WTC11 (cell line): ENCODE measurements at regions not wholly inside any gene's neighbourhood (a gene's known extent, or its start where the extent isn't known, plus 50 kb on each side); places are given as distances from the start of the nearest gene placed in this dataset.

Experiments
- ATAC-seq: fragments of 200-7000 bp; cut with Tn5 transposase; 2 replicates; pipeline ENCODE4 v1.10.0; 2021; ENCODE audit warnings: mild to moderate bottlenecking, moderate library complexity
- CTCF ChIA-PET: fragments of 300-600 bp; sonication (Branson Sonifier 250); formaldehyde crosslinking; loops from one replicate; lab custom pipeline; 2021; ENCODE audit warnings: antibody characterized with exemption; lab: Charles Lee
- POLR2A ChIA-PET: fragments of 350-600 bp; sonication (Branson Sonifier 250); formaldehyde crosslinking; loops from one replicate; lab custom pipeline; 2021; ENCODE audit warnings: antibody characterized with exemption; lab: Charles Lee
- DNase-seq: peaks from one replicate; pipeline ENCODE4 v3.0.0; 2021; ENCODE audit warnings: low spot score
- H3K27ac Mint-ChIP-seq: 2 replicates; pipeline ENCODE4 v1.8.0; 2021; ENCODE audit warnings: mixed read lengths
- H3K27me3 Mint-ChIP-seq: 2 replicates; pipeline ENCODE4 v1.8.0; 2021; ENCODE audit warnings: low read depth, mild to moderate bottlenecking, moderate library complexity, mixed read lengths
- H3K36me3 Mint-ChIP-seq: 2 replicates; pipeline ENCODE4 v1.8.0; 2021; ENCODE audit warnings: mixed read lengths
- H3K4me1 Mint-ChIP-seq: 2 replicates; pipeline ENCODE4 v1.8.0; 2022; ENCODE audit warnings: mixed read lengths
- H3K4me3 Mint-ChIP-seq: 2 replicates; pipeline ENCODE4 v1.8.0; 2021; ENCODE audit warnings: mild to moderate bottlenecking, moderate library complexity, mixed read lengths
- H3K9me3 Mint-ChIP-seq: 2 replicates; pipeline ENCODE4 v1.8.0; 2021; ENCODE audit warnings: mixed read lengths
- CBFB ChIP-seq: sonication (generic); formaldehyde crosslinking; IDR thresholded peaks from 2 replicates; pipeline ENCODE4 v1.8.1; 2022; ENCODE audit warnings: mild to moderate bottlenecking, low read depth, missing genetic modification reagents
- EMX1 ChIP-seq: fragments of 250-450 bp; sonication (Bioruptor Pico); IDR thresholded peaks from 2 replicates; pipeline ENCODE4 v1.8.0; 2021; ENCODE audit warnings: mild to moderate bottlenecking
- FOXK1 ChIP-seq: sonication (generic); formaldehyde crosslinking; IDR thresholded peaks from 2 replicates; pipeline ENCODE4 v1.8.0; 2022; ENCODE audit warnings: mild to moderate bottlenecking, moderate library complexity, missing genetic modification reagents
- JUN ChIP-seq: sonication (generic); formaldehyde crosslinking; IDR thresholded peaks from 2 replicates; pipeline ENCODE4 v1.8.0; 2023; ENCODE audit warnings: mild to moderate bottlenecking, missing genetic modification reagents
- RORB ChIP-seq: fragments of 250-450 bp; sonication (Bioruptor Pico); IDR thresholded peaks from 2 replicates; pipeline ENCODE4 v1.9.0; 2021; ENCODE audit warnings: mild to moderate bottlenecking
- SMAD4 ChIP-seq: sonication (generic); formaldehyde crosslinking; IDR thresholded peaks from 2 replicates; pipeline ENCODE4 v1.8.0; 2022; ENCODE audit warnings: mild to moderate bottlenecking, missing genetic modification reagents
- TCF7 ChIP-seq: sonication (generic); formaldehyde crosslinking; IDR thresholded peaks from 2 replicates; pipeline ENCODE4 v1.8.0; 2022; ENCODE audit warnings: mild to moderate bottlenecking, low read depth, missing genetic modification reagents, moderate library complexity
- TP53 ChIP-seq: sonication (generic); formaldehyde crosslinking; IDR thresholded peaks from 2 replicates; pipeline ENCODE4 v1.8.1; 2023; ENCODE audit warnings: mild to moderate bottlenecking, missing genetic modification reagents
- ZNF396 ChIP-seq: fragments of 250-450 bp; sonication (Bioruptor Pico); IDR thresholded peaks from 2 replicates; pipeline ENCODE4 v1.8.0; 2021; ENCODE audit warnings: mild to moderate bottlenecking, moderate library complexity, borderline replicate concordance
- TF ChIP-seq, protein P1 (sequence below): fragments of 250-450 bp; sonication (Bioruptor Pico); IDR thresholded peaks from 2 replicates; pipeline ENCODE4 v1.8.0; 2021; ENCODE audit warnings: mild to moderate bottlenecking
- TF ChIP-seq, protein P2 (sequence below): sonication (generic); formaldehyde crosslinking; IDR thresholded peaks from 2 replicates; pipeline ENCODE4 v1.8.0; 2022; ENCODE audit warnings: mild to moderate bottlenecking, missing genetic modification reagents
- TF ChIP-seq, protein P3 (sequence below): fragments of 200-600 bp; IDR thresholded peaks from 2 replicates; pipeline ENCODE4 v1.8.0; 2022; ENCODE audit warnings: antibody characterized with exemption
- TF ChIP-seq, protein P4 (sequence below): sonication (generic); formaldehyde crosslinking; IDR thresholded peaks from 2 replicates; pipeline ENCODE4 v1.8.0; 2023; ENCODE audit warnings: mild to moderate bottlenecking, missing genetic modification reagents
- TF ChIP-seq, protein P5 (sequence below): fragments of 250-450 bp; sonication (Bioruptor Pico); IDR thresholded peaks from 2 replicates; pipeline ENCODE4 v2.1.2; 2022; ENCODE audit warnings: mild to moderate bottlenecking, moderate library complexity
- TF ChIP-seq, protein P6 (sequence below): sonication (generic); formaldehyde crosslinking; IDR thresholded peaks from 2 replicates; pipeline ENCODE4 v1.8.1; 2023; ENCODE audit warnings: mild to moderate bottlenecking, missing genetic modification reagents
- TF ChIP-seq, protein P7 (sequence below): fragments of 250-450 bp; sonication (Bioruptor Pico); IDR thresholded peaks from 2 replicates; pipeline ENCODE4 v1.9.0; 2021; ENCODE audit warnings: mild to moderate bottlenecking
- TF ChIP-seq, protein P8 (sequence below): sonication (generic); formaldehyde crosslinking; IDR thresholded peaks from 2 replicates; pipeline ENCODE4 v1.8.0; 2022; ENCODE audit warnings: mild to moderate bottlenecking, missing genetic modification reagents
- TF ChIP-seq, protein P9 (sequence below): sonication (generic); formaldehyde crosslinking; IDR thresholded peaks from 2 replicates; pipeline ENCODE4 v1.8.0; 2022; ENCODE audit warnings: missing genetic modification reagents
- TF ChIP-seq, protein P10 (sequence below): sonication (generic); formaldehyde crosslinking; IDR thresholded peaks from 2 replicates; pipeline ENCODE4 v1.8.1; 2022; ENCODE audit warnings: mild to moderate bottlenecking, moderate library complexity, missing genetic modification reagents

DNA sequence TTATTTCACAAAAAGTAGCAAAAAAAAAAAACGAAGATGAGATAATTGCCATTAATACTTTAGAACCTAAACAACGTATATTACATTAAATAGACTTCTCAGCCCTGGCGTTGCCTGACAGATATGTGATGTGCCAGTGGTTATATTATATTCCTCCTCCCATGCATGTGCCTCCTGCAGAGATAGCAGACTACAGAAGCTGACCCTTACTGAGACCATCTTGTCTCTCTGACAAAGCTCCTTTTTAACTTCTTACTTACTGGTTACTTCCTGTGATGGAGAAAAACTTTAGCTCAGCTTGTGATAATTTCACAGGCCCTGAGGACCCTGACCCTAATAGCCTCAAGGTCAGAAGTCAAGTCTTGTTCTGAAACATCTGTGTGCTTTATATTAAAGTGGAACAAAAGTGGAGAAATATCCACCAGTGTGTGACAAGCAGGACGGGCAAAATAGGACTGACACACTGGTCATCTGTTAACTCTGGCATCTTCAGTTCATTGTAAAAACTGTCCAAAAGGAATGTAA lies 80.6 kb upstream of the POU5F2 start:
- no peak overlapping the region for H3K4me3 Mint-ChIP-seq
- H3K27ac Mint-ChIP-seq, result no peak overlapping the region
- H3K27me3 Mint-ChIP-seq, result no peaks in the 10 kb centered on the region; the same call in 1 of the 2 replicates
- peaks cover 7% of the 10 kb centered on the region for H3K36me3 Mint-ChIP-seq
- ATAC-seq, result peak; percentile 26; the same call in 1 of the 2 replicates
- TF ChIP-seq TCF7 (CRISPR knock-in tag) (no peak), TP53 (CRISPR knock-in tag) (no peak), EMX1 (no peak), FOXK1 (CRISPR knock-in tag) (no peak)
- TF ChIP-seq, protein P1, sequence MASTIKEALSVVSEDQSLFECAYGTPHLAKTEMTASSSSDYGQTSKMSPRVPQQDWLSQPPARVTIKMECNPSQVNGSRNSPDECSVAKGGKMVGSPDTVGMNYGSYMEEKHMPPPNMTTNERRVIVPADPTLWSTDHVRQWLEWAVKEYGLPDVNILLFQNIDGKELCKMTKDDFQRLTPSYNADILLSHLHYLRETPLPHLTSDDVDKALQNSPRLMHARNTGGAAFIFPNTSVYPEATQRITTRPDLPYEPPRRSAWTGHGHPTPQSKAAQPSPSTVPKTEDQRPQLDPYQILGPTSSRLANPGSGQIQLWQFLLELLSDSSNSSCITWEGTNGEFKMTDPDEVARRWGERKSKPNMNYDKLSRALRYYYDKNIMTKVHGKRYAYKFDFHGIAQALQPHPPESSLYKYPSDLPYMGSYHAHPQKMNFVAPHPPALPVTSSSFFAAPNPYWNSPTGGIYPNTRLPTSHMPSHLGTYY, result no peak
- TF ChIP-seq, protein P2, sequence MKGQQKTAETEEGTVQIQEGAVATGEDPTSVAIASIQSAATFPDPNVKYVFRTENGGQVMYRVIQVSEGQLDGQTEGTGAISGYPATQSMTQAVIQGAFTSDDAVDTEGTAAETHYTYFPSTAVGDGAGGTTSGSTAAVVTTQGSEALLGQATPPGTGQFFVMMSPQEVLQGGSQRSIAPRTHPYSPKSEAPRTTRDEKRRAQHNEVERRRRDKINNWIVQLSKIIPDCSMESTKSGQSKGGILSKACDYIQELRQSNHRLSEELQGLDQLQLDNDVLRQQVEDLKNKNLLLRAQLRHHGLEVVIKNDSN (CRISPR knock-in tag), result no peak
- TF ChIP-seq, protein P3, sequence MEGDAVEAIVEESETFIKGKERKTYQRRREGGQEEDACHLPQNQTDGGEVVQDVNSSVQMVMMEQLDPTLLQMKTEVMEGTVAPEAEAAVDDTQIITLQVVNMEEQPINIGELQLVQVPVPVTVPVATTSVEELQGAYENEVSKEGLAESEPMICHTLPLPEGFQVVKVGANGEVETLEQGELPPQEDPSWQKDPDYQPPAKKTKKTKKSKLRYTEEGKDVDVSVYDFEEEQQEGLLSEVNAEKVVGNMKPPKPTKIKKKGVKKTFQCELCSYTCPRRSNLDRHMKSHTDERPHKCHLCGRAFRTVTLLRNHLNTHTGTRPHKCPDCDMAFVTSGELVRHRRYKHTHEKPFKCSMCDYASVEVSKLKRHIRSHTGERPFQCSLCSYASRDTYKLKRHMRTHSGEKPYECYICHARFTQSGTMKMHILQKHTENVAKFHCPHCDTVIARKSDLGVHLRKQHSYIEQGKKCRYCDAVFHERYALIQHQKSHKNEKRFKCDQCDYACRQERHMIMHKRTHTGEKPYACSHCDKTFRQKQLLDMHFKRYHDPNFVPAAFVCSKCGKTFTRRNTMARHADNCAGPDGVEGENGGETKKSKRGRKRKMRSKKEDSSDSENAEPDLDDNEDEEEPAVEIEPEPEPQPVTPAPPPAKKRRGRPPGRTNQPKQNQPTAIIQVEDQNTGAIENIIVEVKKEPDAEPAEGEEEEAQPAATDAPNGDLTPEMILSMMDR, result no peak
- TF ChIP-seq, protein P4, sequence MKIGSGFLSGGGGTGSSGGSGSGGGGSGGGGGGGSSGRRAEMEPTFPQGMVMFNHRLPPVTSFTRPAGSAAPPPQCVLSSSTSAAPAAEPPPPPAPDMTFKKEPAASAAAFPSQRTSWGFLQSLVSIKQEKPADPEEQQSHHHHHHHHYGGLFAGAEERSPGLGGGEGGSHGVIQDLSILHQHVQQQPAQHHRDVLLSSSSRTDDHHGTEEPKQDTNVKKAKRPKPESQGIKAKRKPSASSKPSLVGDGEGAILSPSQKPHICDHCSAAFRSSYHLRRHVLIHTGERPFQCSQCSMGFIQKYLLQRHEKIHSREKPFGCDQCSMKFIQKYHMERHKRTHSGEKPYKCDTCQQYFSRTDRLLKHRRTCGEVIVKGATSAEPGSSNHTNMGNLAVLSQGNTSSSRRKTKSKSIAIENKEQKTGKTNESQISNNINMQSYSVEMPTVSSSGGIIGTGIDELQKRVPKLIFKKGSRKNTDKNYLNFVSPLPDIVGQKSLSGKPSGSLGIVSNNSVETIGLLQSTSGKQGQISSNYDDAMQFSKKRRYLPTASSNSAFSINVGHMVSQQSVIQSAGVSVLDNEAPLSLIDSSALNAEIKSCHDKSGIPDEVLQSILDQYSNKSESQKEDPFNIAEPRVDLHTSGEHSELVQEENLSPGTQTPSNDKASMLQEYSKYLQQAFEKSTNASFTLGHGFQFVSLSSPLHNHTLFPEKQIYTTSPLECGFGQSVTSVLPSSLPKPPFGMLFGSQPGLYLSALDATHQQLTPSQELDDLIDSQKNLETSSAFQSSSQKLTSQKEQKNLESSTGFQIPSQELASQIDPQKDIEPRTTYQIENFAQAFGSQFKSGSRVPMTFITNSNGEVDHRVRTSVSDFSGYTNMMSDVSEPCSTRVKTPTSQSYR (CRISPR knock-in tag), result no peak
- TF ChIP-seq, protein P5, sequence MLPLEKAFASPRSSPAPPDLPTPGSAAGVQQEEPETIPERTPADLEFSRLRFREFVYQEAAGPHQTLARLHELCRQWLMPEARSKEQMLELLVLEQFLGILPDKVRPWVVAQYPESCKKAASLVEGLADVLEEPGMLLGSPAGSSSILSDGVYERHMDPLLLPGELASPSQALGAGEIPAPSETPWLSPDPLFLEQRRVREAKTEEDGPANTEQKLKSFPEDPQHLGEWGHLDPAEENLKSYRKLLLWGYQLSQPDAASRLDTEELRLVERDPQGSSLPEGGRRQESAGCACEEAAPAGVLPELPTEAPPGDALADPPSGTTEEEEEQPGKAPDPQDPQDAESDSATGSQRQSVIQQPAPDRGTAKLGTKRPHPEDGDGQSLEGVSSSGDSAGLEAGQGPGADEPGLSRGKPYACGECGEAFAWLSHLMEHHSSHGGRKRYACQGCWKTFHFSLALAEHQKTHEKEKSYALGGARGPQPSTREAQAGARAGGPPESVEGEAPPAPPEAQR (CRISPR knock-in tag), result no peak
- TF ChIP-seq, protein P6, sequence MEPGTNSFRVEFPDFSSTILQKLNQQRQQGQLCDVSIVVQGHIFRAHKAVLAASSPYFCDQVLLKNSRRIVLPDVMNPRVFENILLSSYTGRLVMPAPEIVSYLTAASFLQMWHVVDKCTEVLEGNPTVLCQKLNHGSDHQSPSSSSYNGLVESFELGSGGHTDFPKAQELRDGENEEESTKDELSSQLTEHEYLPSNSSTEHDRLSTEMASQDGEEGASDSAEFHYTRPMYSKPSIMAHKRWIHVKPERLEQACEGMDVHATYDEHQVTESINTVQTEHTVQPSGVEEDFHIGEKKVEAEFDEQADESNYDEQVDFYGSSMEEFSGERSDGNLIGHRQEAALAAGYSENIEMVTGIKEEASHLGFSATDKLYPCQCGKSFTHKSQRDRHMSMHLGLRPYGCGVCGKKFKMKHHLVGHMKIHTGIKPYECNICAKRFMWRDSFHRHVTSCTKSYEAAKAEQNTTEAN (CRISPR knock-in tag), result no peak
- no peak for DNase-seq
- ChIA-PET POLR2A (no interaction called here), CTCF (interaction anchor here (1.1 kb wide), 1 partner anchor 21 kb away, joined by 5 read pairs; no protein-coding TSS in a partner anchor)
- peaks cover 6% of the 10 kb centered on the region for H3K4me1 Mint-ChIP-seq
- peaks cover 21% of the 10 kb centered on the region for H3K9me3 Mint-ChIP-seq

DNA sequence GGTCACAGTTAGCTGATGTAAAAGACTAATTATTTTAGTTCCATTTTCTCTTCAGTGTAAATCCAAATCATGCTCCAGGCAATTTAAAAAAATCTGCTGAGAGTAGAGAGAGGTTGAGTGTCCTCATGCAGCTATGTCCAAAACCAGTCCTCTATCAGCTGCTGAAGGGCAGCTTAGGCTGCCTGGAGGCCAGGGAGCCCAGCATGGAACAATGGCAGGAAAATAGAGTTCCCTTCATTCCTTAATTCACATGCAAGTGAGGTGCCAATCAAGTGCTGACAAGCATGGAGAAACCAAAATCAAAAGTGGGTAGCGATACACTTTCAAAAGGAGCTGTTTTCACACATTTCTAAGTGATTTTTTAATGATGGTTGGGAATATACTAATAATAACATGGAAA lies 78.3 kb upstream of the POU5F2 start:
- ChIA-PET CTCF (no interaction called here), POLR2A (no interaction called here)
- TF ChIP-seq RORB (no peak), ZNF396 (CRISPR knock-in tag) (no peak), EMX1 (no peak), CBFB (no peak), SMAD4 (CRISPR knock-in tag) (no peak), JUN (no peak)
- TF ChIP-seq, protein P7, sequence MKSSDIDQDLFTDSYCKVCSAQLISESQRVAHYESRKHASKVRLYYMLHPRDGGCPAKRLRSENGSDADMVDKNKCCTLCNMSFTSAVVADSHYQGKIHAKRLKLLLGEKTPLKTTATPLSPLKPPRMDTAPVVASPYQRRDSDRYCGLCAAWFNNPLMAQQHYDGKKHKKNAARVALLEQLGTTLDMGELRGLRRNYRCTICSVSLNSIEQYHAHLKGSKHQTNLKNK (CRISPR knock-in tag), result no peak
- TF ChIP-seq, protein P8, sequence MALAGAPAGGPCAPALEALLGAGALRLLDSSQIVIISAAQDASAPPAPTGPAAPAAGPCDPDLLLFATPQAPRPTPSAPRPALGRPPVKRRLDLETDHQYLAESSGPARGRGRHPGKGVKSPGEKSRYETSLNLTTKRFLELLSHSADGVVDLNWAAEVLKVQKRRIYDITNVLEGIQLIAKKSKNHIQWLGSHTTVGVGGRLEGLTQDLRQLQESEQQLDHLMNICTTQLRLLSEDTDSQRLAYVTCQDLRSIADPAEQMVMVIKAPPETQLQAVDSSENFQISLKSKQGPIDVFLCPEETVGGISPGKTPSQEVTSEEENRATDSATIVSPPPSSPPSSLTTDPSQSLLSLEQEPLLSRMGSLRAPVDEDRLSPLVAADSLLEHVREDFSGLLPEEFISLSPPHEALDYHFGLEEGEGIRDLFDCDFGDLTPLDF, result no peak
- TF ChIP-seq, protein P9, sequence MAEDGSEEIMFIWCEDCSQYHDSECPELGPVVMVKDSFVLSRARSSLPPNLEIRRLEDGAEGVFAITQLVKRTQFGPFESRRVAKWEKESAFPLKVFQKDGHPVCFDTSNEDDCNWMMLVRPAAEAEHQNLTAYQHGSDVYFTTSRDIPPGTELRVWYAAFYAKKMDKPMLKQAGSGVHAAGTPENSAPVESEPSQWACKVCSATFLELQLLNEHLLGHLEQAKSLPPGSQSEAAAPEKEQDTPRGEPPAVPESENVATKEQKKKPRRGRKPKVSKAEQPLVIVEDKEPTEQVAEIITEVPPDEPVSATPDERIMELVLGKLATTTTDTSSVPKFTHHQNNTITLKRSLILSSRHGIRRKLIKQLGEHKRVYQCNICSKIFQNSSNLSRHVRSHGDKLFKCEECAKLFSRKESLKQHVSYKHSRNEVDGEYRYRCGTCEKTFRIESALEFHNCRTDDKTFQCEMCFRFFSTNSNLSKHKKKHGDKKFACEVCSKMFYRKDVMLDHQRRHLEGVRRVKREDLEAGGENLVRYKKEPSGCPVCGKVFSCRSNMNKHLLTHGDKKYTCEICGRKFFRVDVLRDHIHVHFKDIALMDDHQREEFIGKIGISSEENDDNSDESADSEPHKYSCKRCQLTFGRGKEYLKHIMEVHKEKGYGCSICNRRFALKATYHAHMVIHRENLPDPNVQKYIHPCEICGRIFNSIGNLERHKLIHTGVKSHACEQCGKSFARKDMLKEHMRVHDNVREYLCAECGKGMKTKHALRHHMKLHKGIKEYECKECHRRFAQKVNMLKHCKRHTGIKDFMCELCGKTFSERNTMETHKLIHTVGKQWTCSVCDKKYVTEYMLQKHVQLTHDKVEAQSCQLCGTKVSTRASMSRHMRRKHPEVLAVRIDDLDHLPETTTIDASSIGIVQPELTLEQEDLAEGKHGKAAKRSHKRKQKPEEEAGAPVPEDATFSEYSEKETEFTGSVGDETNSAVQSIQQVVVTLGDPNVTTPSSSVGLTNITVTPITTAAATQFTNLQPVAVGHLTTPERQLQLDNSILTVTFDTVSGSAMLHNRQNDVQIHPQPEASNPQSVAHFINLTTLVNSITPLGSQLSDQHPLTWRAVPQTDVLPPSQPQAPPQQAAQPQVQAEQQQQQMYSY (CRISPR knock-in tag), result no peak
- TF ChIP-seq, protein P10, sequence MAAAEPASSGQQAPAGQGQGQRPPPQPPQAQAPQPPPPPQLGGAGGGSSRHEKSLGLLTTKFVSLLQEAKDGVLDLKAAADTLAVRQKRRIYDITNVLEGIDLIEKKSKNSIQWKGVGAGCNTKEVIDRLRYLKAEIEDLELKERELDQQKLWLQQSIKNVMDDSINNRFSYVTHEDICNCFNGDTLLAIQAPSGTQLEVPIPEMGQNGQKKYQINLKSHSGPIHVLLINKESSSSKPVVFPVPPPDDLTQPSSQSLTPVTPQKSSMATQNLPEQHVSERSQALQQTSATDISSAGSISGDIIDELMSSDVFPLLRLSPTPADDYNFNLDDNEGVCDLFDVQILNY, result no peak

More for the DNA sequence above, 78.3 kb upstream of the POU5F2 start:
- peak overlapping the region; percentile 2; the same call in 1 of the 2 replicates for H3K27ac Mint-ChIP-seq
- H3K27me3 Mint-ChIP-seq, result no peaks in the 10 kb centered on the region; the same call in 1 of the 2 replicates
- peaks cover 6% of the 10 kb centered on the region; the same call in 1 of the 2 replicates for H3K9me3 Mint-ChIP-seq
- H3K4me3 Mint-ChIP-seq, result no peak overlapping the region
- DNase-seq (no peak), ATAC-seq (peak; percentile 48; the same call in 1 of the 2 replicates)
- peaks cover 6% of the 10 kb centered on the region for H3K4me1 Mint-ChIP-seq
- H3K36me3 Mint-ChIP-seq, result no peaks in the 10 kb centered on the region
